Adrenal gland (tissue), 9 donors: ENCODE measurements at regions not wholly inside any gene's neighbourhood (a gene's known extent, or its start where the extent isn't known, plus 50 kb on each side); places are given as distances from the start of the nearest gene placed in this dataset.
"Not testable (repeated sequence)": the region's sequence is repeated elsewhere in the genome, so short reads cannot be mapped to it uniquely, and the experiment has no call there.

Experiments
- DNase-seq, 7 donors: peaks; one replicate each; pipeline ENCODE4 v3.0.0-alpha.2; 2019 to 2020
- H3K27ac ChIP-seq, 5 donors: fragments of 200-600 bp; sonication (generic) in 4 of 5; 1 replicate in 3 of 5; 2 replicates in 2 of 5; pipeline versions ENCODE4 v1.5.1 to v1.8.0; 2016 to 2020; ENCODE audit warnings: mild to moderate bottlenecking in 1 of 5
- H3K27me3 ChIP-seq: fragments of 200-600 bp; 2 replicates; pipeline ENCODE4 v1.8.0; 2021
- H3K36me3 ChIP-seq, 2 donors: fragments of 200-600 bp; replicated peaks in 1 of 2; 1 replicate in 1 of 2; 2 replicates in 1 of 2; pipeline versions ENCODE4 v1.5.1 to v1.8.0; 2018 to 2022
- H3K4me1 ChIP-seq, 2 donors: fragments of 200-600 bp; replicated peaks in 1 of 2; 1 replicate in 1 of 2; 2 replicates in 1 of 2; pipeline versions ENCODE4 v1.5.1 to v1.8.0; 2018 to 2021
- H3K4me3 ChIP-seq, 4 donors: fragments of 200-600 bp; sonication (generic) in 3 of 4; one replicate each; pipeline ENCODE4 v1.5.1; 2016 to 2018
- H3K9me3 ChIP-seq, 3 donors: fragments of 200-600 bp; sonication (generic) in 1 of 3; replicated peaks in 1 of 3; 1 replicate in 2 of 3; 2 replicates in 1 of 3; pipeline versions ENCODE4 v1.5.1 to v1.8.0; 2016 to 2021
- POLR2A ChIP-seq, 2 donors: fragments of 450-650 bp; IDR thresholded peaks; one replicate each; pipeline ENCODE4 v1.6.1; 2017; ENCODE audit warnings: antibody characterized with exemption in 2 of 2, mild to moderate bottlenecking in 2 of 2, moderate library complexity in 1 of 2
- WGBS, 4 donors: extraction: QIAGEN DNeasy Blood & Tissue Kit in 2 of 4; methylation state at CpG; one replicate each; pipeline versions ENCODE4 v1.1.5 to v1.1.7; 2013 to 2017; 5-methylcytosine and 5-hydroxymethylcytosine counted together
- intact Hi-C, 2 donors: fragments of 100-400 bp; cut with DNase I; formaldehyde crosslinking; loops; one replicate each; pipeline versions ENCODE4 v1.14.1 to v1.15.0; 2022 to 2023
- TF ChIP-seq, protein P1 (sequence below), 6 experiments: fragments of 450-650 bp in 4 of 6; fragments of 200-600 bp in 2 of 6; sonication (generic) in 1 of 6; IDR thresholded peaks; 1 replicate in 5 of 6; 2 replicates in 1 of 6; pipeline versions ENCODE4 v1.5.1 to v1.8.0; 2016 to 2021; ENCODE audit warnings: antibody characterized with exemption in 6 of 6, mild to moderate bottlenecking in 2 of 6, moderate library complexity in 1 of 6
- donor health status: healthy with polysubstance abuse.
- donor health status: Bipolar disorder and iron deficiency.
- donor health status: DM: yes; HTN: yes; CAD: no.
- donor health status: DM: no; HTN: no; CAD: no.
- donor health status: DM: no; HTN: no; CAD: no.

DNA sequence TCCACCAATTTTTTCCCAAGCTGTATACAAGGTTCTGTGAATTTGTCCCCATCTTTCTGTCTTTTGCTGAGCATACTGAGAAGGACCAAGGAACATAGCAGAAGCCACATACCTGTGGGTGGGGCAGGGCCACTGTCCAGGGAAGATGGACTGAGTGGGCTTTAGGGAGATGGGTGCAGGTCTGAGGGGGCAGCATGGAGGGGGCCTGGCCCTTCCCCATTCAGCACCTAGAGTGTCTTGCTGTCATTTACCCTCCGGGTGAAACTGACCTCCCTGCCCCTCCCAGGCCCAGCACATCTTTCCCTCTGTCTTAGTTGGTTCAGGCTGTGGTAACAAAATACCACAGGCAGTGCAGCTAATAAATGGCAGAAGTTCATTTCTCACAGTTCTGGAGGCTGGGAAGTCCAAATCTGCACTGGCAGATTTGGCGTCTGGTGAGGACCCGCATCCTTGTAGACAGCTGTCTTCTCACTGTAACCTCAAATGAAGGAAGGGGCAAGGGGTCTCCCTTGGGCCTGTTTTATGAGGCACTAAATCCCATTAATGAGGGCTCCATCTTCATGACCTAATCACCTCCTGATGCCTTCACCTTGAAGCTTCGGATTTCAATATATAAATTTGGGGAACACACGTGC lies 180.0 kb upstream of the SMAD3 start:
- no peak for TF ChIP-seq POLR2A (IDR thresholded peaks at IDR 0.05)
- TF ChIP-seq, protein P1, sequence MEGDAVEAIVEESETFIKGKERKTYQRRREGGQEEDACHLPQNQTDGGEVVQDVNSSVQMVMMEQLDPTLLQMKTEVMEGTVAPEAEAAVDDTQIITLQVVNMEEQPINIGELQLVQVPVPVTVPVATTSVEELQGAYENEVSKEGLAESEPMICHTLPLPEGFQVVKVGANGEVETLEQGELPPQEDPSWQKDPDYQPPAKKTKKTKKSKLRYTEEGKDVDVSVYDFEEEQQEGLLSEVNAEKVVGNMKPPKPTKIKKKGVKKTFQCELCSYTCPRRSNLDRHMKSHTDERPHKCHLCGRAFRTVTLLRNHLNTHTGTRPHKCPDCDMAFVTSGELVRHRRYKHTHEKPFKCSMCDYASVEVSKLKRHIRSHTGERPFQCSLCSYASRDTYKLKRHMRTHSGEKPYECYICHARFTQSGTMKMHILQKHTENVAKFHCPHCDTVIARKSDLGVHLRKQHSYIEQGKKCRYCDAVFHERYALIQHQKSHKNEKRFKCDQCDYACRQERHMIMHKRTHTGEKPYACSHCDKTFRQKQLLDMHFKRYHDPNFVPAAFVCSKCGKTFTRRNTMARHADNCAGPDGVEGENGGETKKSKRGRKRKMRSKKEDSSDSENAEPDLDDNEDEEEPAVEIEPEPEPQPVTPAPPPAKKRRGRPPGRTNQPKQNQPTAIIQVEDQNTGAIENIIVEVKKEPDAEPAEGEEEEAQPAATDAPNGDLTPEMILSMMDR (IDR thresholded peaks at IDR 0.05) = no peak
- Histone ChIP-seq H3K9me3 (no peaks in the 10 kb centered on the region), H3K27me3 (no peaks in the 10 kb centered on the region), H3K4me3 (no peak overlapping the region), H3K27ac (no peak overlapping the region), H3K36me3 (no peaks in the 10 kb centered on the region), H3K4me1 (peaks cover 8 to 18% of the 10 kb centered on the region in 2 donors)
- intact Hi-C loops = no loop called here
- DNase-seq = peak in 4 of 7 donors; percentile 4 to 31 (median 14)
- WGBS, 4 donors = 90 to 97% (median 95%) methylated on average over 4 to 5 of the region's 5 CpGs

DNA sequence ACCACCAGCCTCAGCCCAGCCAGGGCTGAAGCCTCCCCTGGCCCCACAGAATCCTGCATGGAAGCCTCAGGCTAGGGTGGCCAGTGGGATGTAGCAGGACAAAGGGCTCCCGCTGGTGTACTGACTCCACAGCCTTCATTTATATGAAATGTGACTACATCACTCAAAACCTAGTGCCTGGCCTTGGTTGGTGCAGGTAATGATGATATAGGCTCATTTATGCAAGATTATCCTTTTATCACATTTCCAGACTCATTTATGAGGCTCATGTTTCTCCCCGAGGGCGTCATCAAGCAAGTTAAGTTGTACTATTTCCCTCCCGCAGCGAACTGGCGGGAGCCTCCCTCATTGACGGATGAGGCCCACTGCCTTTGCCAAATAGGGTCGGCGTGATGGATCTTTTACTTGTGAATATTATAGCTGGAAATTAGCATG lies 179.1 kb upstream of the SMAD3 start:
- Histone ChIP-seq H3K9me3 (no peaks in the 10 kb centered on the region), H3K4me1 (peaks cover 8 to 18% of the 10 kb centered on the region in 2 donors), H3K36me3 (no peaks in the 10 kb centered on the region), H3K27ac (no peak overlapping the region), H3K27me3 (no peaks in the 10 kb centered on the region), H3K4me3 (no peak overlapping the region)
- intact Hi-C loops = no loop called here
- TF ChIP-seq POLR2A (IDR thresholded peaks at IDR 0.05) = no peak
- TF ChIP-seq, protein P1 (IDR thresholded peaks at IDR 0.05) = no peak
- peak in 4 of 7 donors; percentile 6 to 23 (median 12) for DNase-seq
- WGBS, 4 donors = 87 to 93% (median 91%) methylated on average over 9 of the region's 9 CpGs

DNA sequence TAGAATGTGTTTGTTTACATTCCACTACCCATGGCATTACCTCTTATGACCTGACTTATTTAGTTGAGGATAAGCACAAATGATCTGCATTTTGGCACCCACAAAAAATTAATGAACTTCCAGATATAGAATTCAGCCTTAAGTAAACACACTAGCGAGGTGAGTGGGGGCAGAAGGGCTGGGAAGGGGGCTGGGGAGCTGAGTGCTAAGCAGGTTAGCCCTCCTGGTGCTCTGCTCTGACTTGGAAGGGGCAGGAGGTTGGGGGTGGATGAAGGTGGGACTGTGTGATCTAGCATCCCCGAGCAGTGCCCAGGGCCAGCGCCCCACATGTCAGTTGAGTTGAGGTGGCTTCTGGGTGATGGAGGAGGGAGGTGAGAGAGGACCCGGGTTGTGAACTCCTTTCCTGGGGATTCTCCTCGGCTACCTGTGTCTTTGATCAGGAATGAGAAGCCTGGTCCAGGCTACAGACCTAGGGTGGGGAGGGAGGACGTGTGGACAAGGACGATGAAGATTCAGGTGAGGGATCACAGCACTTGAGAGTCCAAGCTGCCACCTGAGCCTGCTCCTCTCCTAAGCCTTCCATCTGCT lies 178.6 kb upstream of the SMAD3 start:
- 84 to 91% (median 86%) methylated on average over 7 of the region's 7 CpGs for WGBS, 4 donors
- peak in 4 of 7 donors; percentile 9 to 35 (median 12) for DNase-seq
- intact Hi-C loops = no loop called here

DNA sequence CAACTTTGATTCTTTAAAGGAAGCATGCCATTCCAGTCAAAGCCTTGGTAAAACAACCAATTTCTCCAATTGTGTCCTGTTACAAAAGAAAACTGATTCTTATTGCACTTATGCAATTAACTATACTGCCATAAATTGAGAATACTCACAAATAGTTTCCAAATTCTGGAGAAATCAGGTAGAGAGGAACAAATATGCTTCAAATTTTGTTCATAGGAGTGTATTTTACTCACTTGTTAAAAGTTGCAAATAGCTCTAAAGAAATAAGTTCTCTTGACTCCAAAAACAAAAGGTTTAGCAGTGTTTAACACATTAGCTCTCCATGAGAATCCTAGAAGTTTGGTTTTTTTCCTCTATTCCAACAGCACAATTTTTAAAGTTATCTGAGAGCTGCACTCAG lies 176.1 kb upstream of the SMAD3 start:
- DNase-seq, H3K27me3 ChIP-seq, H3K4me3 ChIP-seq, intact Hi-C loops, H3K9me3 ChIP-seq, H3K4me1 ChIP-seq, H3K27ac ChIP-seq, H3K36me3 ChIP-seq: not testable (repeated sequence)

More for the DNA sequence above, 178.6 kb upstream of the SMAD3 start:
- H3K4me1 ChIP-seq = peaks cover 8 to 18% of the 10 kb centered on the region in 2 donors
- no peaks in the 10 kb centered on the region for H3K9me3 ChIP-seq
- H3K4me3 ChIP-seq = no peak overlapping the region
- no peaks in the 10 kb centered on the region for H3K36me3 ChIP-seq
- H3K27me3 ChIP-seq = no peaks in the 10 kb centered on the region
- H3K27ac ChIP-seq = no peak overlapping the region
- TF ChIP-seq POLR2A (IDR thresholded peaks at IDR 0.05) = no peak
- TF ChIP-seq, protein P1 (IDR thresholded peaks at IDR 0.05) = no peak

DNA sequence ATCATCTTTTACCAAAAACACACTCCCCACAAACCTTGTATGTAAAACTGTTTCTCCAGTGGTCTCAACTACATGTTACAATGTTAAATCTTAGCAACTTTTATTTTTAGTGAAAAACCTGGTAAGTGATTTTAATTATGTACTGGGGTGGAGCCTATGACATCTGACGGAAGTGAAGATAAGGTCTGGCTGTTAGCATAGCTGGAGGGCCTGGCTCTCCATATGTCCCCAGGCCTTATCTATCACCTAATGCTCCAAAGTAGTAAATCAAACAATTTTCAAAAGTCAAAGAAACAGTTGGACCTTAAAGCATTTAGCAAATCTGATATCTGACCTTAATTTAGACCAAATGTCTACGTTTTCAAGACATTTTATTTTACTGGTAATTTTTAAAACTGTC lies 173.6 kb upstream of the SMAD3 start:
- Histone ChIP-seq H3K27me3 (no peaks in the 10 kb centered on the region), H3K4me1 (no peaks in the 10 kb centered on the region), H3K36me3 (no peaks in the 10 kb centered on the region), H3K9me3 (no peaks in the 10 kb centered on the region), H3K4me3 (no peak overlapping the region), H3K27ac (no peak overlapping the region)
- no peak for TF ChIP-seq POLR2A (IDR thresholded peaks at IDR 0.05)
- TF ChIP-seq, protein P1 (IDR thresholded peaks at IDR 0.05) = no peak
- WGBS, 4 donors = 35 to 55% (median 40%) methylated on average over 2 of the region's 2 CpGs
- intact Hi-C loops = no loop called here
- DNase-seq = peak in 1 of 7 donors; percentile 2
